ENCODE measurements at regions not wholly inside any gene's neighbourhood (a gene's known extent, or its start where the extent isn't known, plus 50 kb on each side); places are given as distances from the start of the nearest gene placed in this dataset.
"Not testable (repeated sequence)": the region's sequence is repeated elsewhere in the genome, so short reads cannot be mapped to it uniquely, and the experiment has no call there.

- Histone ChIP-seq H3K4me1 (ENCODE audit: control insufficient read depth, insufficient read depth, low read length) (no peaks in the 10 kb centered on the region), H3K27me3 (ENCODE audit: control insufficient read depth, insufficient read depth, low read length) (no peaks in the 10 kb centered on the region), H3K9ac (ENCODE audit: low read depth, low read length) (no peak overlapping the region), H3K9me3 (ENCODE audit: control insufficient read depth, insufficient read depth, low read length) (no peaks in the 10 kb centered on the region), H3K36me3 (ENCODE audit: control insufficient read depth, insufficient read depth, low read length) (no peaks in the 10 kb centered on the region), H3K4me3 (ENCODE audit: low read depth, low read length) (no peak overlapping the region)
Measured at GRCh38 chr2:126145752-126146151, 510.2 kb upstream of the GYPC start.

GRCh38 chr2:126154256-126154785 lies 501.6 kb upstream of the GYPC start:
- Histone ChIP-seq H3K27me3 (ENCODE audit: control insufficient read depth, insufficient read depth, low read length) (no peaks in the 10 kb centered on the region), H3K9ac (ENCODE audit: low read depth, low read length) (no peak overlapping the region), H3K9me3 (ENCODE audit: control insufficient read depth, insufficient read depth, low read length) (no peaks in the 10 kb centered on the region), H3K4me1 (ENCODE audit: control insufficient read depth, insufficient read depth, low read length) (no peaks in the 10 kb centered on the region), H3K4me3 (ENCODE audit: low read depth, low read length) (no peak overlapping the region), H3K36me3 (ENCODE audit: control insufficient read depth, insufficient read depth, low read length) (no peaks in the 10 kb centered on the region)

GRCh38 chr2:126160950-126161349 lies 495.0 kb upstream of the GYPC start:
- H3K27me3 ChIP-seq (ENCODE audit: control insufficient read depth, insufficient read depth, low read length); H3K9ac ChIP-seq (ENCODE audit: low read depth, low read length); H3K4me3 ChIP-seq (ENCODE audit: low read depth, low read length); H3K9me3 ChIP-seq (ENCODE audit: control insufficient read depth, insufficient read depth, low read length); H3K36me3 ChIP-seq (ENCODE audit: control insufficient read depth, insufficient read depth, low read length); H3K4me1 ChIP-seq (ENCODE audit: control insufficient read depth, insufficient read depth, low read length): not testable (repeated sequence)

GRCh38 chr2:126172631-126173184 lies 483.2 kb upstream of the GYPC start:
- Histone ChIP-seq H3K9ac (ENCODE audit: low read depth, low read length) (no peak overlapping the region), H3K27me3 (ENCODE audit: control insufficient read depth, insufficient read depth, low read length) (no peaks in the 10 kb centered on the region), H3K4me3 (ENCODE audit: low read depth, low read length) (no peak overlapping the region), H3K9me3 (ENCODE audit: control insufficient read depth, insufficient read depth, low read length) (no peaks in the 10 kb centered on the region), H3K36me3 (ENCODE audit: control insufficient read depth, insufficient read depth, low read length) (no peaks in the 10 kb centered on the region), H3K4me1 (ENCODE audit: control insufficient read depth, insufficient read depth, low read length) (no peaks in the 10 kb centered on the region)

- Histone ChIP-seq H3K27me3 (ENCODE audit: control insufficient read depth, insufficient read depth, low read length) (no peaks in the 10 kb centered on the region), H3K9me3 (ENCODE audit: control insufficient read depth, insufficient read depth, low read length) (no peaks in the 10 kb centered on the region), H3K9ac (ENCODE audit: low read depth, low read length) (no peak overlapping the region), H3K36me3 (ENCODE audit: control insufficient read depth, insufficient read depth, low read length) (no peaks in the 10 kb centered on the region), H3K4me1 (ENCODE audit: control insufficient read depth, insufficient read depth, low read length) (no peaks in the 10 kb centered on the region), H3K4me3 (ENCODE audit: low read depth, low read length) (no peak overlapping the region)
Measured at GRCh38 chr2:126175222-126175621, 480.7 kb upstream of the GYPC start.

DNA sequence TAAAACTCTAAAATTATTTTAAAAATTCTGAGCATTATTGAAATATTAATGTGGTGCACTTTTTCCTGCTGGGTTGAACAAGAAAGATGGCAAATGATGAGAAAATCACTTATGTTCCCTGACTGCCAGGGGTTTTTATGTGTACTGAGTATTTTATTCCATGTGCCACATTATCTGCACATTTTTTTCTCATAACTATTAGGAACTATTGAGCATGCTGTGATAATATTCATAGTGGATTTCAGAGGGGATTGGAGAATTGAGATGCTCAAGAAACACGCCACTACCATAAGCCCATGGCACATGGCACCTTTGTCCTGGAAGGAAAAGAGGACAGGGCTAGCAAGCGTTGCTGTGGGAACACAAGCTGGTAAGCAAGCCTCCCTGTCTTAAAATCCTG lies 478.5 kb upstream of the GYPC start:
- no peak overlapping the region for H3K4me3 ChIP-seq (ENCODE audit: low read depth, low read length)

GRCh38 chr2:126187668-126188067 lies 468.3 kb upstream of the GYPC start:
- H3K9ac ChIP-seq (ENCODE audit: low read depth, low read length), result no peak overlapping the region
- H3K4me1 ChIP-seq (ENCODE audit: control insufficient read depth, insufficient read depth, low read length), result no peaks in the 10 kb centered on the region
- H3K27me3 ChIP-seq (ENCODE audit: control insufficient read depth, insufficient read depth, low read length), result no peaks in the 10 kb centered on the region
- no peaks in the 10 kb centered on the region for H3K36me3 ChIP-seq (ENCODE audit: control insufficient read depth, insufficient read depth, low read length)
- H3K4me3 ChIP-seq (ENCODE audit: low read depth, low read length), result no peak overlapping the region
- H3K9me3 ChIP-seq (ENCODE audit: control insufficient read depth, insufficient read depth, low read length), result no peaks in the 10 kb centered on the region

More for the DNA sequence above, 478.5 kb upstream of the GYPC start:
- no peaks in the 10 kb centered on the region for H3K27me3 ChIP-seq (ENCODE audit: control insufficient read depth, insufficient read depth, low read length)
- no peaks in the 10 kb centered on the region for H3K4me1 ChIP-seq (ENCODE audit: control insufficient read depth, insufficient read depth, low read length)
- no peaks in the 10 kb centered on the region for H3K36me3 ChIP-seq (ENCODE audit: control insufficient read depth, insufficient read depth, low read length)
- no peak overlapping the region for H3K9ac ChIP-seq (ENCODE audit: low read depth, low read length)
- H3K9me3 ChIP-seq (ENCODE audit: control insufficient read depth, insufficient read depth, low read length), result no peaks in the 10 kb centered on the region

DNA sequence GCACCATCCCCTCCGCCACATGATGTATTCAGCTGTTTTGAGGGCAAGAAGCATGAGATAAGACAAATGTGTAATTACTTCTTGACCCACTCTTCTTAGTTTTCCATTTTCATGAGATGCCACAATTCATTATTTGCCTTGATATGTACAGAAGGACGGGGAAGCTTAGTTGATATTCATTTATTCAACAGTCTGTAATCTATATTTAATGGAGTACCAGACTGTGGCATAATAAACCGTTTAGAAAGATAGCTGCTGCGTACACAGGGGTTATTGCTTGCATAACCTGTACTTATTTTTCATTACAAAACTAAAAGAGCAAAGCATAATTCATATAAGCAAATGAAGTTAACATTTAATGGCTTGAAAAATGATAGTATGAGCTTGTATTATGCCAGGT lies 466.4 kb upstream of the GYPC start:
- no peaks in the 10 kb centered on the region for H3K4me1 ChIP-seq (ENCODE audit: control insufficient read depth, insufficient read depth, low read length)
- no peak overlapping the region for H3K9ac ChIP-seq (ENCODE audit: low read depth, low read length)
- H3K9me3 ChIP-seq (ENCODE audit: control insufficient read depth, insufficient read depth, low read length), result no peaks in the 10 kb centered on the region
- H3K36me3 ChIP-seq (ENCODE audit: control insufficient read depth, insufficient read depth, low read length), result no peaks in the 10 kb centered on the region
- no peak overlapping the region for H3K4me3 ChIP-seq (ENCODE audit: low read depth, low read length)
- H3K27me3 ChIP-seq (ENCODE audit: control insufficient read depth, insufficient read depth, low read length), result no peaks in the 10 kb centered on the region

DNA sequence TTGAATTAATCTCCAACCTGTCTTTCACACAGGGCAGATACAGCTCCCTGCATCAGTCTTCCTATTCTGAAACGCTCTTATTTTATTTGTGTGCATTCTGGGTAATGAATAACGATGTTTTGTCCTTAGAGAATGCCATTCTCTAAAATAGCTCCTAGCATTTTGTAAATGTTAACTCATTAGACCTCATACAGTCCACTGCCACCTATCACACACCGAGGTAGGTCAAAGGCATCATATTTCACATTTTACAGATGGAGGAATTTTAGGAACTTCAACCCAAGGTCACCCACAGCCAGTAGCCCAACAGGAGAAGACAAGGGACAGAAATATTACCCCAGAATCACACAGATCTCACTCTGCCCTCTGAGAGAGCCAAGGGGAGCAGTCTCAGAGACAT lies 455.4 kb upstream of the GYPC start:
- H3K27me3 ChIP-seq (ENCODE audit: control insufficient read depth, insufficient read depth, low read length), result no peaks in the 10 kb centered on the region
- no peaks in the 10 kb centered on the region for H3K9me3 ChIP-seq (ENCODE audit: control insufficient read depth, insufficient read depth, low read length)
- H3K9ac ChIP-seq (ENCODE audit: low read depth, low read length), result no peak overlapping the region
- H3K36me3 ChIP-seq (ENCODE audit: control insufficient read depth, insufficient read depth, low read length), result no peaks in the 10 kb centered on the region
- H3K4me3 ChIP-seq (ENCODE audit: low read depth, low read length), result no peak overlapping the region
- no peaks in the 10 kb centered on the region for H3K4me1 ChIP-seq (ENCODE audit: control insufficient read depth, insufficient read depth, low read length)

DNA sequence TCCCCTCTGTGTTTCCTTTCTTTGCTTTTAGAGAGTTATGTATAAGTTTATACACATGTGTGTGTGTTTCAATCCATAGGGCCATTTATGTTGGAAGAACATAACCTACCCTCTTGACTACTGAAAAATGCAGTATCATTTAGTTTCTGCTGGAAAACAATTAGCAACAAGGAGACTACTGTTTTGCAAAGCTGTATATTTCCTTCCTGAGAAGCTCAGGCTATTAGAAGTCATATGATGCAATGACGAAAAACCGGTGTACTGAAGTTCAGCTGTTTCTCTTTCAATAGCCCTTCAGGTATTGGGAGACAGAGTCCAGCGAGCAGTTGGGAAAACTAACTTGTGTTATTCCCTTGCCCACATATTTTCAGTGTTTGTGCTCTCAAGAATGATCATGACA lies 447.7 kb upstream of the GYPC start:
- no peaks in the 10 kb centered on the region for H3K27me3 ChIP-seq (ENCODE audit: control insufficient read depth, insufficient read depth, low read length)
- no peaks in the 10 kb centered on the region for H3K36me3 ChIP-seq (ENCODE audit: control insufficient read depth, insufficient read depth, low read length)
- H3K4me3 ChIP-seq (ENCODE audit: low read depth, low read length), result no peak overlapping the region
- H3K9me3 ChIP-seq (ENCODE audit: control insufficient read depth, insufficient read depth, low read length), result no peaks in the 10 kb centered on the region
- no peak overlapping the region for H3K9ac ChIP-seq (ENCODE audit: low read depth, low read length)
- H3K4me1 ChIP-seq (ENCODE audit: control insufficient read depth, insufficient read depth, low read length), result no peaks in the 10 kb centered on the region

DNA sequence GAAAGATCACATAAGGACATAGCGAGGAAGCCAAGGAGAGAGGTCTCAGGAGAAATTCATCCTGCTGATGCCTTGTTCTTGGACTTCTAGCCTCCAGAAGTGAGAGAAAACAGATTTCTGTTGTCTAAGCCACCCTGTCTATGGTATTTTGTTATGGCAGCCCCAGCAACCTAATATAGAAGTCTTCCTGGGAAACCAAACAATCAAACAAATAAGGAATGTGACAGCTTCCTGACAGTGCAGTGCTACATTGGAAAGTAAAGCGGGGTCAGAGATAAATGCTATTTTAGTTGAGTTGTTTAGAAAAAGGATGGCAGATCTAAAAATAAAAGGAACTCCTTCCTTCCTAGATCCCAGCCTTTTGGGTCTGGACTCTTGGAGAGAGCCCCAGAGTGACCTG lies 443.2 kb upstream of the GYPC start:
- Histone ChIP-seq H3K36me3 (ENCODE audit: control insufficient read depth, insufficient read depth, low read length) (no peaks in the 10 kb centered on the region), H3K4me3 (ENCODE audit: low read depth, low read length) (no peak overlapping the region), H3K9ac (ENCODE audit: low read depth, low read length) (no peak overlapping the region), H3K9me3 (ENCODE audit: control insufficient read depth, insufficient read depth, low read length) (no peaks in the 10 kb centered on the region), H3K4me1 (ENCODE audit: control insufficient read depth, insufficient read depth, low read length) (no peaks in the 10 kb centered on the region), H3K27me3 (ENCODE audit: control insufficient read depth, insufficient read depth, low read length) (no peaks in the 10 kb centered on the region)

GRCh38 chr2:126219081-126219480 lies 436.9 kb upstream of the GYPC start:
- no peaks in the 10 kb centered on the region for H3K9me3 ChIP-seq (ENCODE audit: control insufficient read depth, insufficient read depth, low read length)
- no peaks in the 10 kb centered on the region for H3K27me3 ChIP-seq (ENCODE audit: control insufficient read depth, insufficient read depth, low read length)
- no peaks in the 10 kb centered on the region for H3K4me1 ChIP-seq (ENCODE audit: control insufficient read depth, insufficient read depth, low read length)
- no peaks in the 10 kb centered on the region for H3K36me3 ChIP-seq (ENCODE audit: control insufficient read depth, insufficient read depth, low read length)
- H3K4me3 ChIP-seq (ENCODE audit: low read depth, low read length), result no peak overlapping the region
- H3K9ac ChIP-seq (ENCODE audit: low read depth, low read length), result no peak overlapping the region

Measured in iPS-15b (cell line).